HL-60 (cell line): ENCODE measurements at regions not wholly inside any gene's neighbourhood (a gene's known extent, or its start where the extent isn't known, plus 50 kb on each side); places are given as distances from the start of the nearest gene placed in this dataset.

Source experiments
- DNase-seq, 2 experiments: peaks; one replicate each; pipeline ENCODE4 v3.0.0-alpha.2; 2010 to 2020; ENCODE audit warnings: low read depth in 1 of 2, low spot score in 1 of 2
- H3K27ac ChIP-seq: fragments of 250-450 bp; sonication (Bioruptor Pico); replicated peaks from 2 replicates; pipeline ENCODE4 v1.5.1; 2020; ENCODE audit warnings: mild to moderate bottlenecking, moderate library complexity
- H3K27me3 ChIP-seq: fragments of 250-450 bp; sonication (Bioruptor Pico); 2 replicates; pipeline ENCODE4 v1.5.1; 2021; ENCODE audit warnings: mild to moderate bottlenecking, moderate library complexity; ENCODE audit not compliant: insufficient read depth, poor library complexity, severe bottlenecking
- H3K4me3 ChIP-seq: replicated peaks from 2 replicates; pipeline ENCODE4 v1.5.1; 2011; ENCODE audit warnings: mild to moderate bottlenecking, control low read depth, low read length; ENCODE audit not compliant: insufficient read depth
- CTCF ChIP-seq: IDR thresholded peaks from one replicate; pipeline ENCODE4 v1.5.1; 2011; ENCODE audit warnings: low read length, control low read depth, inconsistent platforms; ENCODE audit not compliant: insufficient read depth
- GABPA ChIP-seq: IDR thresholded peaks from 2 replicates; pipeline ENCODE4 v1.6.1; 2012; ENCODE audit warnings: low read depth
- POLR2AphosphoS5 ChIP-seq: IDR thresholded peaks from 2 replicates; pipeline ENCODE4 v1.6.1; 2012; ENCODE audit warnings: low read depth
- REST ChIP-seq: IDR thresholded peaks from 2 replicates; pipeline ENCODE4 v1.6.1; 2012; ENCODE audit warnings: low read depth; ENCODE audit not compliant: insufficient replicate concordance
- SPI1 ChIP-seq: IDR thresholded peaks from 2 replicates; pipeline ENCODE4 v1.6.1; 2012; ENCODE audit warnings: low read depth, mild to moderate bottlenecking, borderline replicate concordance

- DNase-seq, result no peak
- Histone ChIP-seq H3K27me3 (no peaks in the 10 kb centered on the region), H3K4me3 (no peak overlapping the region), H3K27ac (no peak overlapping the region)
- no peak for TF ChIP-seq GABPA
- no peak for TF ChIP-seq SPI1
- TF ChIP-seq REST, result no peak
- no peak for TF ChIP-seq CTCF
- no peak for TF ChIP-seq POLR2AphosphoS5
These were observed 1495.3 kb downstream of the SI start for GRCh38 chr3:163582967-163583366.

GRCh38 chr3:163577271-163577670 lies 1501.0 kb downstream of the SI start:
- no peak for DNase-seq
- no peak overlapping the region for H3K27ac ChIP-seq
- no peak for TF ChIP-seq POLR2AphosphoS5
- TF ChIP-seq CTCF, result no peak
- no peak for TF ChIP-seq REST
- TF ChIP-seq SPI1, result no peak
- no peak for TF ChIP-seq GABPA
- H3K27me3 ChIP-seq, result no peaks in the 10 kb centered on the region
- no peak overlapping the region for H3K4me3 ChIP-seq

GRCh38 chr3:163576314-163576713 lies 1502.0 kb downstream of the SI start:
- Histone ChIP-seq H3K4me3 (no peak overlapping the region), H3K27me3 (no peaks in the 10 kb centered on the region), H3K27ac (no peak overlapping the region)
- no peak for DNase-seq
- no peak for TF ChIP-seq CTCF
- no peak for TF ChIP-seq SPI1
- TF ChIP-seq POLR2AphosphoS5, result no peak
- no peak for TF ChIP-seq REST
- TF ChIP-seq GABPA, result no peak
